HEK293 (cell line): ENCODE measurements at regions not wholly inside any gene's neighbourhood (a gene's known extent, or its start where the extent isn't known, plus 50 kb on each side); places are given as distances from the start of the nearest gene placed in this dataset.

ENCODE experiments used
- TCF7L2 ChIP-seq: IDR thresholded peaks from 2 replicates; pipeline ENCODE4 v1.6.1; 2011; ENCODE audit warnings: low read depth, mild to moderate bottlenecking, inconsistent platforms, low read length, moderate library complexity, borderline replicate concordance
- YY1 ChIP-seq: fragments of 450-650 bp; formaldehyde crosslinking; IDR thresholded peaks from 2 replicates; pipeline ENCODE4 v1.5.1; 2018; ENCODE audit warnings: missing biosample characterization, missing genetic modification characterization
- ZBTB7A ChIP-seq: fragments of 450-650 bp; formaldehyde crosslinking; IDR thresholded peaks from 2 replicates; pipeline ENCODE4 v1.5.1; 2016; ENCODE audit warnings: low read depth, missing biosample characterization, missing genetic modification characterization
- ZNF501 ChIP-seq: fragments of 450-650 bp; formaldehyde crosslinking; IDR thresholded peaks from 2 replicates; pipeline ENCODE4 v1.5.1; 2016; ENCODE audit warnings: missing biosample characterization, missing genetic modification characterization
- ZNF670 ChIP-seq: fragments of 450-650 bp; formaldehyde crosslinking; IDR thresholded peaks from 2 replicates; pipeline ENCODE4 v1.5.1; 2016; ENCODE audit warnings: missing biosample characterization, missing genetic modification characterization, low read depth
- TF ChIP-seq, protein P1 (sequence below): fragments of 450-650 bp; formaldehyde crosslinking; IDR thresholded peaks from 2 replicates; pipeline ENCODE4 v1.5.1; 2016; ENCODE audit warnings: missing biosample characterization, missing genetic modification characterization, low read depth
- TF ChIP-seq, protein P2 (sequence below): fragments of 450-650 bp; formaldehyde crosslinking; IDR thresholded peaks from 2 replicates; pipeline ENCODE4 v1.5.1; 2016; ENCODE audit warnings: missing biosample characterization, missing genetic modification characterization
- TF ChIP-seq, protein P3 (sequence below): fragments of 450-650 bp; formaldehyde crosslinking; IDR thresholded peaks from 2 replicates; pipeline ENCODE4 v1.5.1; 2016; ENCODE audit warnings: missing biosample characterization, missing genetic modification characterization
- TF ChIP-seq, protein P4 (sequence below): fragments of 450-650 bp; formaldehyde crosslinking; IDR thresholded peaks from 2 replicates; pipeline ENCODE4 v1.5.1; 2016; ENCODE audit warnings: missing biosample characterization, missing genetic modification characterization
- TF ChIP-seq, protein P5 (sequence below): fragments of 450-650 bp; formaldehyde crosslinking; IDR thresholded peaks from 2 replicates; pipeline ENCODE4 v1.5.1; 2016; ENCODE audit warnings: missing biosample characterization, missing genetic modification characterization
- TF ChIP-seq, protein P6 (sequence below): fragments of 450-650 bp; formaldehyde crosslinking; IDR thresholded peaks from 2 replicates; pipeline ENCODE4 v1.5.1; 2016; ENCODE audit warnings: missing biosample characterization, missing genetic modification characterization

DNA sequence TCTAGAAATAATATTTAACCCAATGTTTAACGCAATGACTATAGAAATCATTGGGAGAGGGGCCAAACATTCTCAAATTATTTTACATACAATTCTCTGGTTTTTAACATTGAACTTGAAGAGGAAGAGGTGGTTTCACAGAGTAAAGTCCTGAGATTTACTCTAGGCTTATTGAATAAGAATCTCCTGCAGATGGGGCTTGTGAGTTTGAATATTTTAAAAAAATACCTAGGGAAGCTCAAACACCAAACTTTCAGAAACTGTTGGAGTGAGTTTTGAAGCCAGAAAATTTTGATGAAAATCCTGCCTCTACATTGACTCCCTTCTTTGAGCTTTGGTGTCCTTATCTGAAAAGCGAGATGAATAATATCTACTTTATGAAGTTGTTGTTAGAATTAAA lies 906.6 kb downstream of the TUSC7 start:
- TF ChIP-seq, protein P1, sequence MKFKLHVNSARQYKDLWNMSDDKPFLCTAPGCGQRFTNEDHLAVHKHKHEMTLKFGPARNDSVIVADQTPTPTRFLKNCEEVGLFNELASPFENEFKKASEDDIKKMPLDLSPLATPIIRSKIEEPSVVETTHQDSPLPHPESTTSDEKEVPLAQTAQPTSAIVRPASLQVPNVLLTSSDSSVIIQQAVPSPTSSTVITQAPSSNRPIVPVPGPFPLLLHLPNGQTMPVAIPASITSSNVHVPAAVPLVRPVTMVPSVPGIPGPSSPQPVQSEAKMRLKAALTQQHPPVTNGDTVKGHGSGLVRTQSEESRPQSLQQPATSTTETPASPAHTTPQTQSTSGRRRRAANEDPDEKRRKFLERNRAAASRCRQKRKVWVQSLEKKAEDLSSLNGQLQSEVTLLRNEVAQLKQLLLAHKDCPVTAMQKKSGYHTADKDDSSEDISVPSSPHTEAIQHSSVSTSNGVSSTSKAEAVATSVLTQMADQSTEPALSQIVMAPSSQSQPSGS (tag by site-specific recombination): no peak
- TF ChIP-seq, protein P2, sequence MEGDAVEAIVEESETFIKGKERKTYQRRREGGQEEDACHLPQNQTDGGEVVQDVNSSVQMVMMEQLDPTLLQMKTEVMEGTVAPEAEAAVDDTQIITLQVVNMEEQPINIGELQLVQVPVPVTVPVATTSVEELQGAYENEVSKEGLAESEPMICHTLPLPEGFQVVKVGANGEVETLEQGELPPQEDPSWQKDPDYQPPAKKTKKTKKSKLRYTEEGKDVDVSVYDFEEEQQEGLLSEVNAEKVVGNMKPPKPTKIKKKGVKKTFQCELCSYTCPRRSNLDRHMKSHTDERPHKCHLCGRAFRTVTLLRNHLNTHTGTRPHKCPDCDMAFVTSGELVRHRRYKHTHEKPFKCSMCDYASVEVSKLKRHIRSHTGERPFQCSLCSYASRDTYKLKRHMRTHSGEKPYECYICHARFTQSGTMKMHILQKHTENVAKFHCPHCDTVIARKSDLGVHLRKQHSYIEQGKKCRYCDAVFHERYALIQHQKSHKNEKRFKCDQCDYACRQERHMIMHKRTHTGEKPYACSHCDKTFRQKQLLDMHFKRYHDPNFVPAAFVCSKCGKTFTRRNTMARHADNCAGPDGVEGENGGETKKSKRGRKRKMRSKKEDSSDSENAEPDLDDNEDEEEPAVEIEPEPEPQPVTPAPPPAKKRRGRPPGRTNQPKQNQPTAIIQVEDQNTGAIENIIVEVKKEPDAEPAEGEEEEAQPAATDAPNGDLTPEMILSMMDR (tag by site-specific recombination): no peak
- TF ChIP-seq, protein P3, sequence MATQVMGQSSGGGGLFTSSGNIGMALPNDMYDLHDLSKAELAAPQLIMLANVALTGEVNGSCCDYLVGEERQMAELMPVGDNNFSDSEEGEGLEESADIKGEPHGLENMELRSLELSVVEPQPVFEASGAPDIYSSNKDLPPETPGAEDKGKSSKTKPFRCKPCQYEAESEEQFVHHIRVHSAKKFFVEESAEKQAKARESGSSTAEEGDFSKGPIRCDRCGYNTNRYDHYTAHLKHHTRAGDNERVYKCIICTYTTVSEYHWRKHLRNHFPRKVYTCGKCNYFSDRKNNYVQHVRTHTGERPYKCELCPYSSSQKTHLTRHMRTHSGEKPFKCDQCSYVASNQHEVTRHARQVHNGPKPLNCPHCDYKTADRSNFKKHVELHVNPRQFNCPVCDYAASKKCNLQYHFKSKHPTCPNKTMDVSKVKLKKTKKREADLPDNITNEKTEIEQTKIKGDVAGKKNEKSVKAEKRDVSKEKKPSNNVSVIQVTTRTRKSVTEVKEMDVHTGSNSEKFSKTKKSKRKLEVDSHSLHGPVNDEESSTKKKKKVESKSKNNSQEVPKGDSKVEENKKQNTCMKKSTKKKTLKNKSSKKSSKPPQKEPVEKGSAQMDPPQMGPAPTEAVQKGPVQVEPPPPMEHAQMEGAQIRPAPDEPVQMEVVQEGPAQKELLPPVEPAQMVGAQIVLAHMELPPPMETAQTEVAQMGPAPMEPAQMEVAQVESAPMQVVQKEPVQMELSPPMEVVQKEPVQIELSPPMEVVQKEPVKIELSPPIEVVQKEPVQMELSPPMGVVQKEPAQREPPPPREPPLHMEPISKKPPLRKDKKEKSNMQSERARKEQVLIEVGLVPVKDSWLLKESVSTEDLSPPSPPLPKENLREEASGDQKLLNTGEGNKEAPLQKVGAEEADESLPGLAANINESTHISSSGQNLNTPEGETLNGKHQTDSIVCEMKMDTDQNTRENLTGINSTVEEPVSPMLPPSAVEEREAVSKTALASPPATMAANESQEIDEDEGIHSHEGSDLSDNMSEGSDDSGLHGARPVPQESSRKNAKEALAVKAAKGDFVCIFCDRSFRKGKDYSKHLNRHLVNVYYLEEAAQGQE: no peak
- TF ChIP-seq ZNF670 (no peak), TCF7L2 (no peak), YY1 (tag by site-specific recombination) (no peak), ZBTB7A (tag by site-specific recombination) (no peak), ZNF501 (tag by site-specific recombination) (no peak)
- TF ChIP-seq, protein P4, sequence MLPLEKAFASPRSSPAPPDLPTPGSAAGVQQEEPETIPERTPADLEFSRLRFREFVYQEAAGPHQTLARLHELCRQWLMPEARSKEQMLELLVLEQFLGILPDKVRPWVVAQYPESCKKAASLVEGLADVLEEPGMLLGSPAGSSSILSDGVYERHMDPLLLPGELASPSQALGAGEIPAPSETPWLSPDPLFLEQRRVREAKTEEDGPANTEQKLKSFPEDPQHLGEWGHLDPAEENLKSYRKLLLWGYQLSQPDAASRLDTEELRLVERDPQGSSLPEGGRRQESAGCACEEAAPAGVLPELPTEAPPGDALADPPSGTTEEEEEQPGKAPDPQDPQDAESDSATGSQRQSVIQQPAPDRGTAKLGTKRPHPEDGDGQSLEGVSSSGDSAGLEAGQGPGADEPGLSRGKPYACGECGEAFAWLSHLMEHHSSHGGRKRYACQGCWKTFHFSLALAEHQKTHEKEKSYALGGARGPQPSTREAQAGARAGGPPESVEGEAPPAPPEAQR (tag by site-specific recombination): no peak
- TF ChIP-seq, protein P5, sequence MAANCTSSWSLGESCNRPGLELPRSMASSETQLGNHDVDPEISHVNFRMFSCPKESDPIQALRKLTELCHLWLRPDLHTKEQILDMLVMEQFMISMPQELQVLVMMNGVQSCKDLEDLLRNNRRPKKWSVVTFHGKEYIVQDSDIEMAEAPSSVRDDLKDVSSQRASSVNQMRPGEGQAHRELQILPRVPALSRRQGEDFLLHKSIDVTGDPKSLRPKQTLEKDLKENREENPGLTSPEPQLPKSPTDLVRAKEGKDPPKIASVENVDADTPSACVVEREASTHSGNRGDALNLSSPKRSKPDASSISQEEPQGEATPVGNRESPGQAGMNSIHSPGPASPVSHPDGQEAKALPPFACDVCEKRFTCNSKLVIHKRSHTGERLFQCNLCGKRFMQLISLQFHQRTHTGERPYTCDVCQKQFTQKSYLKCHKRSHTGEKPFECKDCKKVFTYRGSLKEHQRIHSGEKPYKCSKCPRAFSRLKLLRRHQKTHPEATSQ (tag by site-specific recombination): no peak
- TF ChIP-seq, protein P6, sequence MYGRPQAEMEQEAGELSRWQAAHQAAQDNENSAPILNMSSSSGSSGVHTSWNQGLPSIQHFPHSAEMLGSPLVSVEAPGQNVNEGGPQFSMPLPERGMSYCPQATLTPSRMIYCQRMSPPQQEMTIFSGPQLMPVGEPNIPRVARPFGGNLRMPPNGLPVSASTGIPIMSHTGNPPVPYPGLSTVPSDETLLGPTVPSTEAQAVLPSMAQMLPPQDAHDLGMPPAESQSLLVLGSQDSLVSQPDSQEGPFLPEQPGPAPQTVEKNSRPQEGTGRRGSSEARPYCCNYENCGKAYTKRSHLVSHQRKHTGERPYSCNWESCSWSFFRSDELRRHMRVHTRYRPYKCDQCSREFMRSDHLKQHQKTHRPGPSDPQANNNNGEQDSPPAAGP (tag by site-specific recombination): no peak
